HG03457 (cell line): ENCODE measurements at regions not wholly inside any gene's neighbourhood (a gene's known extent, or its start where the extent isn't known, plus 50 kb on each side); places are given as distances from the start of the nearest gene placed in this dataset.

ENCODE experiments used
- ATAC-seq: cut with Tn5 transposase; IDR thresholded peaks from one replicate; pipeline ENCODE4 v1.9.1; 2021; ENCODE audit warnings: moderate number of reproducible peaks; ENCODE audit not compliant: unreplicated experiment

- no peak for ATAC-seq
Measured at GRCh38 chr4:14023036-14023435, 395.5 kb upstream of the BOD1L1 start.

GRCh38 chr4:14023896-14024295 is 396.4 kb upstream of the BOD1L1 start:
- no peak for ATAC-seq

- ATAC-seq, result no peak
Measured at GRCh38 chr4:14025111-14025510, 397.6 kb upstream of the BOD1L1 start.

GRCh38 chr4:14025891-14026290 is 398.4 kb upstream of the BOD1L1 start:
- no peak for ATAC-seq

GRCh38 chr4:14028862-14029261 is 401.3 kb upstream of the BOD1L1 start:
- ATAC-seq, result no peak

- no peak for ATAC-seq
Measured at GRCh38 chr4:14035076-14035475, 407.6 kb upstream of the BOD1L1 start.

- no peak for ATAC-seq
Measured at GRCh38 chr4:14043203-14043602, 415.7 kb upstream of the BOD1L1 start.

- no peak for ATAC-seq
Measured at GRCh38 chr4:14046642-14047041, 419.1 kb upstream of the BOD1L1 start.

GRCh38 chr4:14047840-14048239 is 420.3 kb upstream of the BOD1L1 start:
- ATAC-seq, result no peak

GRCh38 chr4:14049946-14050345 is 422.4 kb upstream of the BOD1L1 start:
- no peak for ATAC-seq

GRCh38 chr4:14053291-14053690 is 425.8 kb upstream of the BOD1L1 start:
- no peak for ATAC-seq

- ATAC-seq, result no peak
Measured at GRCh38 chr4:14054391-14054790, 426.9 kb upstream of the BOD1L1 start.

- no peak for ATAC-seq
Measured at GRCh38 chr4:14059006-14059405, 431.5 kb upstream of the BOD1L1 start.

GRCh38 chr4:14064984-14065383 is 437.5 kb upstream of the BOD1L1 start:
- ATAC-seq, result no peak

GRCh38 chr4:14065406-14065805 is 437.9 kb upstream of the BOD1L1 start:
- no peak for ATAC-seq

- ATAC-seq, result no peak
Measured at GRCh38 chr4:14066979-14067378, 439.5 kb upstream of the BOD1L1 start.

- no peak for ATAC-seq
Measured at GRCh38 chr4:14069886-14070285, 442.4 kb upstream of the BOD1L1 start.

GRCh38 chr4:14070289-14070880 is 442.9 kb upstream of the BOD1L1 start:
- ATAC-seq, result no peak

- no peak for ATAC-seq
Measured at GRCh38 chr4:14072506-14072905, 445.0 kb upstream of the BOD1L1 start.

- ATAC-seq, result no peak
Measured at GRCh38 chr4:14076776-14077175, 449.3 kb upstream of the BOD1L1 start.

GRCh38 chr4:14078326-14078725 is 450.8 kb upstream of the BOD1L1 start:
- no peak for ATAC-seq

- no peak for ATAC-seq
Measured at GRCh38 chr4:14079601-14080000, 452.1 kb upstream of the BOD1L1 start.

GRCh38 chr4:14083150-14083549 is 455.6 kb upstream of the BOD1L1 start:
- no peak for ATAC-seq
